ENCODE measurements at regions not wholly inside any gene's neighbourhood (a gene's known extent, or its start where the extent isn't known, plus 50 kb on each side); places are given as distances from the start of the nearest gene placed in this dataset.
"Not testable (repeated sequence)": the region's sequence is repeated elsewhere in the genome, so short reads cannot be mapped to it uniquely, and the experiment has no call there.

GRCh38 chr6:924661-925060, 231.7 kb upstream of the EXOC2 start:
- no peak for DNase-seq

DNA sequence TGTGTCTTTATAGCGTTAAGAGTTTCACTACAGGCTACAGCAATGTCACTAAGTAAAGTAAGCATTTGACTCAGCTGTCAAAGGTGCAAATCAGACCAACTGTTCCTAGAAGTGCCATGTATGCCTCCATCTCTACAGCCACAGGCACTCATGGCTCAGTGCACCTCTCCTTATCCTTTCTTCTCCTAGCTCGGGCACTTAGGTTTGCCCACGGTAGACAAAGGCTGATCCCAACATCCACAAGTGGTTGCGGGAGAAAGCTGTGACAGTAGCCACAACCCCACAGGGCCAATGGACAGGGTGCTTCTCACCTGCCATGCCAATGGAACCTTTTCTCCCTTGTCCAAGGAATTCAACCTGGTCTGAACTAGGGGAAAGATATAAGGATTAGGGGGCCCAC, 228.5 kb upstream of the EXOC2 start:
- DNase-seq = no peak

- DNase-seq = no peak
Measured at GRCh38 chr6:920512-920911, 227.6 kb upstream of the EXOC2 start.

DNA sequence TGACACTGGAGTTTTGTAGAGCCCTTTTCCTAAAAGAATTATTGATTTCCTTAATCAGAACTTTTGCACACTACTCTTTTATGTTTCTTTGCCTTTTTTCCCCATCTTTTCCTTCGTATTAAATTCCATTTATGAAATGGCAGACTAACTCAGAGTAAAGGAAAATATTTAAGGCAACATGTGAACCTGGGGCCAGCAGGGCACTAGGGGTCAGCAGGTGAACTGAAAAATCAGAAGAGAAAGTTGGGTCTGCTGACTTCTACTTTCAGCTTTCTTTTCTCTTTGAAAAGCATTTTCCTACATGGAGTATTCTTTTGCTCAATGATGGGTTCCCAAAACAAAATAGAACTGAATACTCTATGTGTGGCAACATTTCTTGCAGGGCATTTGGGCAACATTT, 226.6 kb upstream of the EXOC2 start:
- no peak for DNase-seq

GRCh38 chr6:917939-918338, 225.0 kb upstream of the EXOC2 start:
- no peak for DNase-seq

- no peak for DNase-seq
Measured at GRCh38 chr6:917296-917695, 224.4 kb upstream of the EXOC2 start.

- DNase-seq = no peak
Measured at GRCh38 chr6:916131-916530, 223.2 kb upstream of the EXOC2 start.

- no peak for DNase-seq
Measured at GRCh38 chr6:912871-913835, 220.2 kb upstream of the EXOC2 start.

DNA sequence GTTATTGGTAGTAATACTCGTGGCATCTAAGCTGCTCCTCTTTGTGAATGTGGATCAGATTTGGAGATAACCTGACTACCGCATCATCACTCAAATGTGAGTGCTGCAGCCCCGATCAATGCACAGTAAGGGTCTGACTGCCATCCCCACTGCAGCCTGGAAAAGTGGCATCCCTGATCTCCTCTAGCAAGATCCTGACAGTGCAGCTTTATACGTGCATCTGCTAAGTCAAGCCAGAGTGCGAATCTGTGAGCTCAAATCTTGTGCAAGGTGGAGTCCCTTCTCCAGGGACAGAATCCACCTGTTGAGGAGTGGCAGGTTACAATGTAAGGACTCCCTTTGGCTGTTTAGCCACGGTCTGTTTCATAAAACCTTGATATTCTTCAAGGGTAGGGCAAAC, 215.0 kb upstream of the EXOC2 start:
- DNase-seq = no peak

DNA sequence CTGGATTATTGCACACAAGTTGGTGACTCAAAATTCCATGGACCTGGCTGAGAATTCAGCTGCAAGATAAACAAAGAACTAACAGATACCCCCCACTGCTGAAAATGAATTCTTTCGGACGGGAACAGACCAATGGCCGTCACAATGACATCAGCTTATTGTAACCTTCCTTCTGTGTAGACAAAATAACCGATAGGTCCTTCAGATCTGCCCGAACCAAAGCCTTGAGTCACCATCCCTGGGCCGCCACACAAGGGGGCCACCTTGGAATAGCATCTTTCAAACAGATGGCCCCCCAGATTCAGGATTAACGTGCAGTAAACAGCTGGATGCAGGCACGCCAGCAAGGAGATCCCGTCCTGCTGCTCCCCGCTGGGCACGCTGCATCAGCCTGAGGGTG, 214.0 kb upstream of the EXOC2 start:
- DNase-seq = no peak

DNA sequence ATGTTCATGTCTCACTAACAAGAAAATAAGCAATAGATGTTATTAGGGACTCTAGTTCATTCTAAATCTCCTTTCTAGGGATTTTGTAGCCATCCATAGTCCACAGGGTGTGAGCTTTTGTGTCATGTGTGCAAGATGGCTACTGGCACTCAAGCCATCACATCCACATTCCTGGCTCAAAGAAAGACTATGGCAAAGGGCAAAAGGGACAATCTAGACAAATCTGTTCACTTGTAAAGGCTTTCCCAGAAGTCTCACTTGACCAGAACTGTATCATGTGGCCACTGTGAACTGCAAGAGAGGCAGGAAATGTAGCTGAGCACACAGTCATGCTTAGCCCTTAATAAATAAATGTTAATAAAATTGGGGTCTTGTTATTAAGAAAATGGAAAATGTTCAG, 212.6 kb upstream of the EXOC2 start:
- no peak for DNase-seq

- DNase-seq = no peak
Measured at GRCh38 chr6:904994-905393, 212.1 kb upstream of the EXOC2 start.

DNA sequence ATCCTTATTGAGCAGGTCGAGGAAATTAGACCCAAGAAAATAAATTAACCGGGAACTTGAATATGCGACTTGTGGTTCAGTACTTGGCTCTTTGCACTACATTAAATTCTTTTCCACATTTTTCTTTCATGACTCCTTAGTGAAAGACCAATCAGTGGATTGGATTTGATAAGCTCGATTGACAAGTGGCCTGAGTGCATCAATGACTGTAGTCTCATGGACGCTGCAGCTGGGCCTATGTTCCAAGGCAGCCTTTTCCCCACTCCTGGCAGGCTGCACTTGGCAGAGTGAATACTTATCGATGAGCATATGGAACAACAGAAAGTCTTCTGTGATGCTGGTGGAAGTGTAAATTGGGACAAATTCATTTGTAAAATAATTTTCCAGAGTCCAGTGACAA, 210.8 kb upstream of the EXOC2 start:
- DNase-seq = no peak

- DNase-seq = no peak
Measured at GRCh38 chr6:901696-902460, 208.9 kb upstream of the EXOC2 start.

- no peak for DNase-seq
Measured at GRCh38 chr6:900716-901605, 208.0 kb upstream of the EXOC2 start.

DNA sequence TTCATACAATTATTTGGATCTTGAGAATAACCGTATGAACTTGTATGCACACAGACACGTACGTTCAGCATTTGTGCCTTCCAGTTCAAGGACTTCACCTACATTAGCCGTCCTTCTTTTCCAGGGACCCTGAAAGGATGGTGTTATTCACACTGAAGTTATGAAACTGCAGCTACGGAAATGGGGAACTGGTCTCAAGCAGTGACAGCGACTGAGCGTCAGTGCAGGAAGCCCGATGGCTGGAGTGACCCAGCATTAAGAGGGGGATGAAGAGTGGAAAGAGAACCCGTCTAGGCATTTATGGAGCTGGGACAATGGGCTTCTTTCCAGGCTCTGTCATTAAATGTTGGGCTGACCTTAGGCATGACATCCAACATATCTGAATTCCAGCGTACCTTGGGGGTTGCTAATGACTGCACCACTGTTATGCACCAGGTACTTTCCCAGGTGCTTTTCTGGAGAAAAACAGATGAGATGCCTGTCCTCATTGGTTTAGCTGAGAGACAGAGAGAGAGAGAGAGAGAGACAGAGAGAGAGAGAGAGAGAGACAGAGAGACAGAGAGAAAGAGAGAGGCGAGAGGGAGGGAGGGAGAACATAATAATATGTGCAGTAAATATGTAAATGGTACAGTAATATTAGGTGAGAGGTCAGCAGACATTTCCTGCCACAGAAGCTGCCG, 204.7 kb upstream of the EXOC2 start:
- DNase-seq = no peak

GRCh38 chr6:894274-894673, 201.3 kb upstream of the EXOC2 start:
- DNase-seq = no peak

DNA sequence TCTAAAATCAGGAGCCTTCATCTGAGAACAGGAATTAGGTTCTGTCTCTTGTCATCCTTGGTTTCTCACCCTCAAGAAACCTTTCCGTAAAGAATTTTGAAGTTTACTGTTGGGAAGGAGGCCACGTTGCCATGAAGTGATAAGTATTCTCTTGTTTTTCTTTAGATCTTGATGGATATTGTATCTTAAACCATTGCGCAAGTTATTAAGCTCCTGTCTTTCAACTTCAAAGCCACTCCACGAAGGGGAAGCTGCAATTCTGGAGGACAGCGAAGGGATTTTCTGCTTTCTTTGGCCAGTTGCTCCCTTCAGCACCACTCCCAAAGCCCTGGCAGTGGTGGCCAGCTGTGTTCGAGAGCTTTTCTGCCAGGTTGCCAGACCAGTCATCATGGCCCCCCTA, 198.1 kb upstream of the EXOC2 start:
- no peak for DNase-seq

DNA sequence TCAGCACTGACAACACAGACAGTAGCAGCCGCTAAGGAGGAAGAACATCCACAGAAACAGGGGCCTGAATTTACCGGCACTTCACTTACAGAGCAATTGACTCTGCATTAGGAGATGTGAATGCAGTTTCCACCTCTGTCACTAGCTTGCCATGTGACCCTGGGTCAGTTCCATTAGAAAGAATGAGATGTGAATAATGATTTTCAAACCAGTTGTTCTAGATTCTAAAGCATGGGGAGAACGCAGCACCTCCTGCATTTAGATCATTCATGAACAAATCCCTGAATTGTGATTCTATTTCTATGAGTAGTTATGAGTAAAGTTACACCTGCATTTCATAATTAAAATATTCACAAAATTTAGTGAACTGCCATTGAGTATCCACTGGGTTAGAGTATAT, 197.3 kb upstream of the EXOC2 start:
- no peak for DNase-seq

- no peak for DNase-seq
Measured at GRCh38 chr6:887583-888235, 194.8 kb upstream of the EXOC2 start.

DNA sequence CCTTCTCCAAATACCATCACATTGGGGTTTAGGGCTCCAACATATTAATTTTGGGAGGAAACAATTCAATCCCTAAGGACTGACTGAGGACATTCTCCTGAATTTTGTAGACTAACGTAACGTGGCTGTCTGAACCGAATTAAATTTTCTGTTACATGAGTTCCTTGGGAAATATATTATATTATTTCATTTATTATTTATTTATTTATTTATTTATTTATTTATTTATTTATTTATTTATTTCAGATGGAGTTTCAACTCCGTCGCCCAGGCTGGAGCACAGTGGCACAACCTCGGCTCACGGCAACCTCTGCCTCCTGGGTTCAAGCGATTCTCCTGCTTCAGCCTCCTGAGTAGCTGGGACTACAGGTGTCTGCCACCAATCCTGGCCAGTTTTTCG, 193.2 kb upstream of the EXOC2 start:
- not testable (repeated sequence) for DNase-seq

DNA sequence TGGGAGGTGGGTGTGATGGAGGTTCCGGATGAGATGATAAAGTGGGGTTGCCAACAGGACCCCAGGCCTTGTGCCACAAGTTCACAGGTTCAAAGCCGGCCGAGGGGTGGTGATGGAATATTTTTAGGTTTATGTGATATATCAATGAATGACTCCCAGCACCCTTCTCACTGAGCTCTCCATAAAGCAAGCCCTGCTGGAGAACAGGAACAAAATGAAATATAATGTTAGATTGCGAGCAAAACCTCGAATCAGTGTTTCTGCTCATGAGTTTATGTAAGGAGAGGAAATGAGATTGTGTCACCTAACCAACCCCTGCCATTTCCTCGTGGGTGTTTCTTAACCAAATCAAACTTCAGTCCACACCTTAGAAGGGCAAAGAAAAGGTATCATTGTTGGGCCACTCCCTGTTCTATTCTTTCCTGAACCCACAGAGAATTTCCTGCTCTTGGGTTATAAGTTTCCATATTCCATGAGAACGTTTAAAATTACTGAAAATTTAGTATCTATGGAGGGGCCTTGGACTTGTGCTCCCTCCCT, 192.2 kb upstream of the EXOC2 start:
- no peak for DNase-seq
